ENCODE measurements at regions not wholly inside any gene's neighbourhood (a gene's known extent, or its start where the extent isn't known, plus 50 kb on each side); places are given as distances from the start of the nearest gene placed in this dataset.
"Not testable (repeated sequence)": the region's sequence is repeated elsewhere in the genome, so short reads cannot be mapped to it uniquely, and the experiment has no call there.

DNA sequence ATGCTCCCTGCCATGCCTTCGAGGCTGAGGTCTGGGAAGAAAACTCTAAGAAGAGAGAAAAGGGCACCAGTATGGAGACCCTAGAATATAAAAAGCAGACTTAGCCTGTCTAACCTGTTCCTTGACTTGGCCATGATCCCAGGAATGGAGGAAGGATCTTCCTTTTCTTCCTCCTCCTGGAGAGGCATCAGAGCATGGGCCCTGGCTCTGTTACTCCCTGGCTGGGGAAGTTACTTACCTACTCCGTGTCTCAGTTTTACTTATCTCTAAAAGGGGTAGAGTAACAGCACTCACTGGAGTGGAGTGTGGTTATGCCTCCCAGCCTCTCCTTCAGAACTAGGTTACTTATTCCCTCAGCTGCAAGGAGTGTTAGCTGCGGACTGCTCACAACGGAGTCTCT lies 55.2 kb upstream of the PHF21A start:
- Mint-ChIP-seq H3K27ac (ENCODE audit: low read depth) (no peak overlapping the region), H3K36me3 (ENCODE audit: insufficient read depth) (peaks cover 1% of the 10 kb centered on the region), H3K27me3 (peaks cover 56% of the 10 kb centered on the region), H3K9me3 (no peaks in the 10 kb centered on the region), H3K4me3 (no peak overlapping the region), H3K4me1 (no peaks in the 10 kb centered on the region)
- ATAC-seq (replicated peaks; ENCODE audit: extremely low read depth, poor library complexity, severe bottlenecking) (no peak), DNase-seq (ENCODE audit: low spot score in 2 of 2) (no peak)

- H3K27ac Mint-ChIP-seq (ENCODE audit: low read depth), result no peak overlapping the region
- no peaks in the 10 kb centered on the region for H3K4me1 Mint-ChIP-seq
- no peaks in the 10 kb centered on the region for H3K9me3 Mint-ChIP-seq
- H3K4me3 Mint-ChIP-seq, result no peak overlapping the region
- no peak for ATAC-seq (replicated peaks; ENCODE audit: extremely low read depth, poor library complexity, severe bottlenecking)
- DNase-seq (ENCODE audit: low spot score in 2 of 2), result no peak
- H3K36me3 Mint-ChIP-seq (ENCODE audit: insufficient read depth), result peaks cover 1% of the 10 kb centered on the region
- peaks cover 64% of the 10 kb centered on the region for H3K27me3 Mint-ChIP-seq
Observed at GRCh38 chr11:46175401-46176002, 54.2 kb upstream of the PHF21A start.

DNA sequence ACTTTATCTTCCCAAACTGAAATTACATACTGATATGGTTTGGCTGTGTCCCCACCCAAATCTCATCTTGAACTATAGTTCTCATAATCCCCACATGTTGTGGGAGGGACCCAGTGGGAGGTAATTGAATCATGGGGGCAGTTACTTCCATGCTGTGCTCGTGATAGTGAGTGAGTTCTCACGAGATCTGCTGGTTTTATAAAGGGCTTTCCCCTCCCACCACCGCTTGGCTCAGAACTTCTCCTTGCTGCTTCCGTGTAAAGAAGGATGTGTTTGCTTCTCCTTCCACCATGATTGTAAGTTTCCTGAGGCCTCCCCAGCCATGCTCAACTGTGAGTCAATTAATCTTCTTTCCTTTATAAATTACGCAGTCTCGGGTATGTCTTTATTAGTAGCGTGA lies 50.4 kb upstream of the PHF21A start:
- not testable (repeated sequence) for H3K4me1 Mint-ChIP-seq; DNase-seq (ENCODE audit: low spot score in 2 of 2); H3K27ac Mint-ChIP-seq (ENCODE audit: low read depth); H3K4me3 Mint-ChIP-seq; ATAC-seq (replicated peaks; ENCODE audit: extremely low read depth, poor library complexity, severe bottlenecking); H3K9me3 Mint-ChIP-seq; H3K36me3 Mint-ChIP-seq (ENCODE audit: insufficient read depth)
- peaks cover 74% of the 10 kb centered on the region for H3K27me3 Mint-ChIP-seq

Data from central memory CD8-positive, alpha-beta T cell (primary cell).